HG03064 (cell line): ENCODE measurements at regions not wholly inside any gene's neighbourhood (a gene's known extent, or its start where the extent isn't known, plus 50 kb on each side); places are given as distances from the start of the nearest gene placed in this dataset.
A peak's percentile ranks its signal among the peaks of the same experiment; 100 is the strongest.

Source experiments
- ATAC-seq: cut with Tn5 transposase; IDR thresholded peaks from one replicate; pipeline ENCODE4 v1.9.1; 2021; ENCODE audit warnings: low read depth; ENCODE audit not compliant: unreplicated experiment

DNA sequence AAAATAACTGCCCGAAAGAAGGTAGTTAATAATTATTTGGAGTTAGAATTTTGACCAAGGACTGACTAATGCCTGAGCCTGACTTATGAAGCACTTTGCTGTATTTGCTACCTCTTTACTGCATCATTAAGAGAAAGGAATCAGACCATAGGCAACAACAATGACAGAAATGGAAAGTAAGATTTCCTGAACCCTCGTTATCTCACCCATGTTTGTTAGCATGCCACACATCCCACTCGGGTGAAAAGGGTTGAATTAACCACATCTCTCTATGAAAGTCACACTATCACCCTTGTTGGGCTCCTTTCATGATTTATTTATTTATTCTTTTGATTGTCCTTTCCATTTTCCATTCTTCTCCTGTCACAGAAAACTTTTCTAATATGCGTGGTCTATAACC lies 59.6 kb downstream of the OLIG3 start:
- no peak for ATAC-seq

DNA sequence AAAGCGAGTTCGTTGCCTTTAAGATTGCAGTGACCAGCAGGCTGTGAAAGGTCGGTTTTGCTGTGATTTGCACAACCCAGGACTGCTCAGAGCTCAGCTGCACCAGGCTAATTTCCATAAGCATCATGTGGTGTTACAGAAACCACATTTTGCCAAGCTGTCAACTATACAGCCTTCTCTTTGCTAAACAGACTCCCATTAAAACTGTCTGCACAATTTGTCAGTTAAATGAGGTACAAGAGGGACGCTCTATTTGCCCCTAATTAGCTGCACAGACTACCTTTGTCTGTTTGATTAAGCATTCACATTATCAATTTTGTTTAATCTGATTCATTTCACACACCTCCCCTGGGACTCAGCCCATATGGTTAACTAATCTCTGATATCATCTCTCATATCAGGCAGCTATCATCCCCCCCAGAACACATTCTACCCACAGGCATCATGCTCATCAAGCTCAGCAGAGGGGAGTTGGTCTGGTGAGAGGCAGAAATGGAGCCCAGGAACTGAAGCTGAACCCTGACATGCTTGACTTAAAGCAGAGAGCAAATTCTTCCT lies 62.1 kb downstream of the OLIG3 start:
- no peak for ATAC-seq

DNA sequence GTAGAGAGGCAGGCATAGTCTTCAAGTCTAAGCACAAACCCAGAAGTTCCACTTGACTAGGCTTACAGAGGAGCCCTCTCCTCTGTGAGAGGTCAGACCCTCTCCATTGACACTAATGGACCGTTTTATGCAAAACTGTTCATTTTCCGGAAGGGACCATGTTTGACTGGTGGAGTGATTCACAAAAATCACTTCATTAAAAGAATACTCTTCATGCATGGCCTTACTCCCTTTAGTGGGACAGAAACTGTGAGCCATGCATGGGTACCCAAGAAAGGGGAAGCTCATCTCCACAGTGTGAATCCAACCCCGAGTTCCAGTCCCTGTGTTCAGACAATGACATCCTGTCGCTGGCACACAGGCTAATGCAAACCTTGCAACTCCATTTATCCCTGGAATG lies 63.2 kb downstream of the OLIG3 start:
- ATAC-seq: no peak

DNA sequence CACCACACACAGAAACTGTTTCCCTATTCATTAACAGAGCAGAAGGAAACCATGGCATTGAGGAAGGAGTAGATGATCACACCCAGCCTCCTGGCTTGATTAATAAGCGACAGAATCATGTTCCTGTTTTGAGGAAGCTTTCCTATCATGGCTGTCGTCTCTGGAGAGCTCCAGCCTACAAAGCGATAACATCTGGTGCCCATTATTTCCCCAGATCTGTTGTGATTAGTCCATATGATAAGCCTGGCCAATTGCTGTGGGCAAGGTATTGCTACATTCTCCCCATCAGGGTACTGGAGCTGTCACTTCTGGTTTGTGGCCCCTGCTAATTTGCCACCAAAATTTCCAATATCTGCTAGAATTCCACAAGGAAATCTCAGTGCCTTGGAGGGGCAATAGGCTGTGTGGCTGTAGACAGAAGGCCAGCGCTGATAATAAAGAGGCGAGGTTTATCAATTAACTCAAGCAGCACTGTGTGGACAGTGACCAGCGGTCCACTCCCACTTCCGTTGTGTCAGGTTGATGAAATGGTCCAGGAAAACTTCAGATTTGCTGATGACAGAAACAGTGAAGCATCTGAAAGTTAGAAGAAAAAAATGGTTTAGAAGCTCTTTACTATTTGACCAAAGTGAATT lies 66.4 kb downstream of the OLIG3 start:
- no peak for ATAC-seq

DNA sequence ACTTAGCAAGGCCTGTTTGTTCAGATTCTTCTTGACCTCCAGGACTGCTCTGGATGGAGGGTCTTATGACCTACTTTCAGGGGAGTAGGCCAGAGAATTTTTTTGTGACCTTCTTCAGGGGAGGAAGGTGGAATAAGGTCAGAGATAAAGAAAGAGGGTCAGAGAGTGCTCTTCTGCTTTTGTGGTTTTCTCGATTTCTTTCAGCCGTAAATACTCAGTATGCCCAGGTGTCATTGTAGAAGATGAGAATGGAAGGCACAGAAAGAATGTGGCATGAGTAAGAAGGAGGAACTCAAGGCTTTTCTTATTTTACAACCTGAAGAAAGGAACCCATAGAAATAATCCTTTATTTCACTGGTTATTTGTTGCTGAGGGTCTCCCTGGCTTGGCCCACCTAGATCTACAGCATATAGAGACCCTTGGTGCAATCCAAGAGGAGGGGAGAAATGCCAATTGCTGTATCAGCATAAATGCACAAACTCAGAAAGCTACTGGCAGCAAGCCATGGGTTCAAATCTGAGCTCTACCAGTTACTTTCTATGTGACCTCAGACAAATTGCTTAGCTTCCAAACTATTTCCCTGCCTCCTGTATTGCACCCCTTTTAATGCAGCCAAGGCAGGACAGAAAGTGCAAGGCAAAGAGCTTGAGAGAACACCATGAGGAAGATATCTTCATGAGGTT lies 68.0 kb downstream of the OLIG3 start:
- no peak for ATAC-seq

DNA sequence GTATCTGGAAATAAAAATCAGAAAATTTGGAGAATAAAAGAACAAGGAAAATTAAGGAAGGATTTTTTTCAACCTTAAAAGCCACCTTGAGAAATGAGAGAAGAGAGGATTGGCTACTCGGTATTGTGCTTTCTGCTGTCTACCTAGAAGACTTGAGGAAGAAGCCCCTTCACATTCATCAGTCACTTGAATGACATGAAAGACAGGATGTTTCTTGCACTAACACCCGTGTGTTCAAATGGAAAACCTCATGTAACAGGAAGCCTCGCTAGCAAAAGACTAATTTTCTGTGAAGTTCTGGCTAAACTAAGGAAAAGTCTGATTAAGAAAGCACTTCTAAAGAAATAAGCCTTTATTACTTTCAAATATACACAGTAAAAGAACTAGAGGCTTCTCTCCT lies 69.9 kb downstream of the OLIG3 start:
- ATAC-seq: no peak

DNA sequence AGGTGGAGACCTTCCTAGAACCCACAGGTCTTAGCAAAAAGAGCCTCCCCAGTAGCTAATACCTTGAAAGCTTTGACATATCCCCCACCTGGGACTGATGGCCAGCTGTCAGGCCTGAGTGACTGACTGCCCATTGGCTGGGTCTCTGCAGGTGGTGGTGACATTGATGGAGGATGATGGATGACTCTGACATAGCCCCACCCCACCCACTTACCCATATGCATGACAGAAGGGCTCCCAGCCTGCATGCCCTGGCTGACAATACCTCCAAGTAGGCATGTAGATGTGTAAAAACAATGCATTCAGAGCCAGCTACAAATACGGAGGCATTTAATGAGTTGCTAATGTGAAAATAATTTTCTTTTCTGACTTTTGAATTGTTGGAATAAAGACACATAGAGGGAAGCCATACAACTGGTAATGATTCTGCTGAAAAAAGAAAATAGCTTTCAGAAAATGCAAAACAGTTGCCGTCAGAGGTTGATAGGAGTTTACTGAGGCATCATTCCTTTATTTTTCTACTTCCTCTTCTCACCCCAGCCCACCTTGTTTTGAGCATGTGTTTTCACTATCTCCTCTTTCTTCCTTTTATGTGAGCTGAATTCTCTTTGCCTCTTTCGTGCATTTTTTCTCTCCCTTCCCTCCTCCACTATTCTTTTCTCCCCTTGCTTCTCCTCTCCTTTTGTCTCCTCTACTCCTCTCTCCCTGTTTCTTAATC lies 70.6 kb downstream of the OLIG3 start:
- ATAC-seq: no peak

DNA sequence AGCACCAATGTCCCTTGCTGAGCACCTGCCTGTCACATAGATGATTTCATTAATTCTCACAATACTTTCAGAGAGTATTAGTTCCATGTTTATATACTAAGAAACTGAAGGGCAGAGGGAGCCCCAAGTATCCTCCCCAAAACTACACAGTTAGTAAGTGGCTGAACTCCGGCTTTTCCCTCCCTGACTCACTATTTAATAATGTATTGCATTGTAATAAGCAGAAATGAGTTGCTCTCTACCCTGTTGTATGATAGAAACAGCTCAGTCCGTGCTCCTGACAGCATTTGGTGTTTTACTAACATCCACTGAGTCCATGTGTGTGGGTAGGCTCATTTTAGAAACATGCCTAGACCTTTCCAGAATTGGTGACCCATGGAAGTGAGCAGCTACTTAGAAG lies 76.8 kb downstream of the OLIG3 start:
- no peak for ATAC-seq

DNA sequence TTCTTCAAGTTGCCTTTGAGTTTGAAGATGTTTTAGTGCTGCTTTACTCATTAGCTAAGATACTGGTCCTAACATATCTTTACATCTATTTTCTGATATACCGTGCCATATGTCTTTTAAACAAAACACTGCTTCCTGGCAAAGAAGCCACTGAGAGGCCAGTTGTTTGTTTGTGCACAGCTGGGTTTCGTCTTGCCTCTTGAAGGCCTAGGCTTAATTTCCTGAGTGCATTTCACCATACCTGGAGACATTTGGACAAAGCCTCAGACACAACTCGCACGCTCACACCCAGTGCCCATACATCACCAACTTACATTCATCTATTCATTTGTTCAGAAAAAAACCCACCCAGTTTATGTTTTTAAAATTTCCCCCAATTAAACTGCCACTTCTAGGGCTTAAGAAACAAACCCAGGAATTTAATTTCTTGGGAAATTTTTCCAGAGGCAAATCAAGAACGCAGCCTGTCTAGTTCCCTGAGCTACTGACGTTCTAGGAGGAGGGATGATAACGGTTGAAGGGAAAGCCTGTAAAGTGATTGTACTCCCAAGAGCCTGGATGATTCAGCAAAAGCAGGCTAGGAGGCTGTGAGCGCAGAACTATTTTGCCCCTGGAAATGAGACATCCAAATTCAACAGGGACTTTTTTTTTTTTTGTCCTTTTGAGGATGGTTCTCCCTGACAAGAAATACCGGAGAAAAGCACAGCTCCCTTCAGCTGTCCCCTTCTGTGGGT lies 77.7 kb downstream of the OLIG3 start:
- no peak for ATAC-seq

DNA sequence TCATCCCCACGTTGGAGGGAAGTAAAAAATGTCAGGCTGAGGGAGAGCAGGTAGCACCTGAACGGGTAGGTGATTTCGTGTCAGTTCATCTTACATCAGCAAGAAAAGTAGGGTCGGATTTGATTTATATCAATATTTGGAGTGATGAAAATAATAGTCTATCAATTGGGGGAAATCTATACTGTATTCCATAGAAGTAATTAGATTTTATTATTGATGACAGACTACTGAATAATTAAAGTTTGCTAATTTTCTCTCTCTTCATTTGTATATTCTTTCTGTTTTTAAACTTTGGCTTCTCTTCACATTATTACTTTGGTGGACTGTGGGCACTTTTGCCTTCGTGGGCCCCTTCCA lies 78.4 kb downstream of the OLIG3 start:
- no peak for ATAC-seq

DNA sequence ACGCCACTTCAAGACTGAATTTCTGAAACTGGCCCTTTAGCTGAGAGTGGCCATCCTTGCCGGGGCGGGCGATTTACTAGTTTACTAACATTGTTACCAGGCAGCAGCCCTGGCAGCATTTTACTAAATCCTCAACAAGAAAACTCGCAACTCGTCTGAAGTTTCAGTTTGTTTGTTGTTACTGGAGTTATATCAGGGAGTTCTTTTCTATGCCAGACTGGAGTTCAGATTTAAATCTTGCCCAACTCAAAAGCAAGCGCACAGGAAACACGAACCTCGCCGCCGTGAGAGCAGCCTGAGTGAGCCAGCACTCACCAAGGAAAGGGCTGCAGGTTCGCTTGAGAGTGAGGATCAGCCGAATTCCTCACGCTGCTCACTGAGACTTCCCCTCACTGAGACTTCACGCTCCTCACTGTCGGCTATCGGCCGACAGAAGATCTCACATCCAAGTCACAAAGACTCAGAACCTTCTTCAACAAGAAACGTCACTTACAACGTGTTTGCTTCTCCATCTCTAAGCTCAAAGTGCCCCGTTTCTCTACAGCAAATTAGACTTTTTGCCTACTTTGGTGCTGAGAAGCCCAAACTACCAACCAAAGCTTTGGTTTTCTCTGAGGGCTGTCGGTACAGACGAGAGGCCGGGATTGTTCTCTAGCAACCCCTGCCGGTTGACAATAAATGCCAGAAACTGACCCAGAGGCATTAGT lies 78.9 kb downstream of the OLIG3 start:
- peak; percentile 79 for ATAC-seq

DNA sequence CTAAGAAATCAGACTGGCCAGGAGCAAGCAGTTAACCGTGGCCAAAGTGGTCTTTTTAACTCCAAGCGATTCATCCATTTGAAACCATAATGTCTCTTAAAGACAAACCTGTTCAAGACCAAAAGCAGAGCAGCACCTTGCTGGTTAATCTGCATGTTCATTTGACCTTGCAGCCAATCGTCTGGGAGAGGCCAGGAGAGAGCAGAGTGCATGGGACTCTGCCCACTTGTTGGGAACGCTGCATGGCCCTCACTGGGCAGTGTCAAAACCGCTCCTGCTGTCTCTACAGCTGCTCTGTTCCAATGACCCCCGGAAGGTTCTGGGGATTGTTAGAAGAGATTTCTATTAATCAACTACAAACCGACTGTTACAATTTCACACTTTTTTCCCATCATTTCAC lies 79.6 kb downstream of the OLIG3 start:
- no peak for ATAC-seq

DNA sequence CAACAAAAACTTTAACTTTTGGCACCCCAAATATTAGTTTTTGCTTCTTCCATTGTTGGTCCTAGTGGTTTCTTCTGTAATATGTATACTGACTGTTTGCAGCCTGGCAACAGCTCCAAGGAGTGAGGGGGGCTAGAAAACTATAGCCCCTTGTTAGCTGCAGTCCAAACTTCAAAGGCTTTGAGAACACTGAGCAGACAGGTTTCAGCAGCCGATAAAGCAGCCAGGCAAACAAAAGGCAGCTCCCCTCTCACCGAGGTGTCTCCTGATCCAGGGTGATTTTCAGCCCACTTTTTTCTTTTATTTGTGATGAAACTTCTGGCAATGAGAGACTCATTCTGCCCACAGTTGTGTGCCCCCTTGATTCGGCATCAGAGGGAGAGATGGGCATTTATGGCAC lies 80.7 kb downstream of the OLIG3 start:
- no peak for ATAC-seq

DNA sequence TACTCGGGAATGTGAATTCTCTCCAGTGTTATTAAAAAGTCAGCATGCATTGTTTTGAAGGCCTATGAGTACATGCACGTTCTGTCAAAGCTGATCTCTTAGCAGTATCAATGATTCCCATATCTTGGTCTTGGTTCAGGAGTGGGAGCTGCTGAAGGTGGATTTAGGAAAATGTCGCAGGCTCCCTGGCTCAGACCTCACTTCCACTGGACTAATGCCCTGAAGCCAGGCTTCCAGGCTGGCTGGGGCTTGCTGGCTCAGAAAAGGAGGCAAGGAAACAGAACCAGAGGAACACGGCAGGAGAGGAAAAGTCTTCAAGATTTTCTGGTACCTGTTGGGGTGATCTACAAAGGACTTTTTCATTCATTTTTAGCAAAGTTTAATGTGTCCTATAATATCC lies 81.6 kb downstream of the OLIG3 start:
- ATAC-seq: no peak

DNA sequence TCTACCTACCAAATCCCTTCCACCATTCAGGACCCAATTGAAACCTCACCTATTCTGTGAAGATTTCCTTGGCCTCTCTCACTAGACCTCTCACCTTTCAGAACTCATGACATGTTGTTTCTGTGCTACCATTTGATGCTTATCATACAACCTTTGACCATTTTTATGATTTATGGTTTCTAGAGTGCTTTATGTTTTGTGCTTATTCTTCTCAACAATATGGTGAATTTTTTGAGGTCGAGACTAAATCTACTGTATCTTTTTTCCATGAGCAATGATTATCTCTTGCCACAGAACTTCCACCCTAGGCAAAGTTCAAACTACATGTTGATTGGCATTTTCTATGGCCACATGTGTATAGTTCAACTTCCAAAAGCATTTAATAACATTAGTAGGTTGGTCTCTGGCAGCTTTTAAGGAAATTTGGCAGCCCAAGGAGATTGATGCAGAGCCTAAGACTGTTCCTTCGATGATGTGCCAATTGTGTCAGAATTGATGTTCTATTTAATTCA lies 84.9 kb downstream of the OLIG3 start:
- no peak for ATAC-seq

DNA sequence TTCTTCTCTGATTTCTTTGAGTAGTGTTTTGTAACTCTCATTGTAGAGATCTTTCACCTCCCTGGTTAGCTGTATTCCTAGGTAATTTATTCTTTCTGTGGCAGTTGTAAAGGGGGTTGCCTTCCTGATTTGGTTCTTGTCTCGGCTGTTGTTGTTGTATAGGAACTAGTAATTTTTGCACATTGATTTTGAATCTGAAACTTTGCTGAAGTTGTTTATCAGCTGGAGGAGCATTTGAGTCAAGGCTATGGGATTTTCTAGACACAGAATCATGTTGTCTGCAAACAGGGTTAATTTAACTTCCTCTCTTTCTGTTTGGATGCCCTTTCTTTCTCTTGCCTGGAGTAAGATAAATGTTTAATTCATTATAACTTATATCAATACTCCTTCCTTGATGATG lies 86.4 kb downstream of the OLIG3 start:
- ATAC-seq: no peak

DNA sequence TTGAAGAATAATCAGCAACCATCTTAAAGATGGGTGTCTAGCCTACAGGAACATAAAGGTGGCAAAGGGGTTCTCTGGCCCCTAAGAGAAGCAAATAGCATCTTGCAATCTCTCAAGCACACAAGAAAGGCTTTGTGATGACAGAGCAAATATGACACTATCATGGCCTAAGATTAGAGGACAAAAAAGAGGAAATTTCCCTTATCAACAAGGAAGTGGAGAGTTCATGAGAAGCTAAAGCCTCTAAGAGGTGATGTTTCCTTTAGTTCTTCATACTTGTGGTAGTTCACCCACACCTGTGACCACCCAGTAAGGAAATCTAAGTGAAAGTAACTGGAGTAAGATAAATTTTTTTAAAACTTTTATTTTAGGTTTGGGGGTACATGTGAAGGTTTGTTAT lies 88.4 kb downstream of the OLIG3 start:
- ATAC-seq: no peak

DNA sequence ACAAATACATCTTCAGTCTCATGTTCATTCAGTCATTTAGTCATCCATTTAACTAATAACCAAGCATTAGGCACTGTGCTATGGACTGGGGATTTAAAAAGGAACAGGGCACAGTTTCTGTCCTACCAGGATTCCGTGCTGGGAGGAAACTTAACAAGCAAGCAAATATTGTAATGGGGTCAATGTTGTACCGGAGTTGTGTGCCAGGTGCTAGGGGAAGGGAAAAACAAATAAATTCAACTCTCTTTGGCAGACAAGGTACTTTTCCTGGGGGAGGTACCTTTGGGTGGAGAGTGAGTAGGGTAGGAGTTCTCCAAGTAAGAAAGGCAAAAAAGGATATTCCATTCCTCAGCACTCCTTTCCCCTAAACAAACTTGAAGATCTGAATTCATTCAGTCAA lies 90.3 kb downstream of the OLIG3 start:
- ATAC-seq: no peak

DNA sequence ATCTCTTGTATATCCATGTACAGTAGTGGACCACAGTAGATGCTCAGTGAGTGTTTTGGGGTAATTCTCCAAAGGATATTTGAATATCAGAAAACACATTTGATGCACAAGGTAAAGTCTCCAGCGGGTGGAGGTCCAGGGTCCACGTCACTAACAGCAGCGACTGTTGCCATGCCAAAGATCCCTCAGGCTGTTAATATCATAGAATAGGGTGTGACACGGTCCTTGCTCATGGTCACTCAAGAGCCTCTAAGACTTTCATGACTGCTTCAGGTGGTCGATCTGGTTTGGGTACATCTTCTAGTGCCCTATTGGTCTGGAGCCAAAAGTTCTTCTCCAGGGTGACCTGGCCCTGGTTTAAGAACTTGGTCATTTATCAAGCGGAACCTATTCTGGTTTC lies 90.8 kb downstream of the OLIG3 start:
- ATAC-seq: no peak

DNA sequence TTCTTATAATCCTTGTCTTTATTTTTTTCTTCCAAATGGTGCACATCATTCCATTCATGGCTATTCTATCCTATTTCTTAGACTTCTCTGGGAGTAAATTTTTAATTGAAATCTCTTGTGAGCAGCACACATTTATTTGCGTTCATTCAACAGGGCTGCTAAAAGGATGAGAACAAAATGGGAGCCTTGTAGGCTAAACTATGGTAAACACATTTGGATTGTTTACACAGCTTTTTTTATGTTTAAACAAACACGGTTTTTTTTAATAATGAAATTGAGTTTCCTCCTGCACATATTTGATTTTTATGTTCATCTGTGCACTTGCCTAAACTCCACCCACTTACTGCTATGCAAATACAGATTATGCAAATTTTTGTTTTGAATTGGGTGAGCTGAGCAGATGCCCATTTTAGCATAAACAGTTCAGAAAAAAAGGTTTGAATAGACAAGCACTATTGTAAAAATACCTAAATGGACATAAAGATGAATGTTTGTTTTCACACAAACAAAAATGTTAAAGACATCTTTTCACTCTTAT lies 92.0 kb downstream of the OLIG3 start:
- no peak for ATAC-seq
